KMS-11 (cell line): ENCODE measurements at regions not wholly inside any gene's neighbourhood (a gene's known extent, or its start where the extent isn't known, plus 50 kb on each side); places are given as distances from the start of the nearest gene placed in this dataset.

ENCODE experiments used
- H2AFZ ChIP-seq: fragments of 200-600 bp; sonication (generic); 2 replicates; pipeline ENCODE4 v1.6.1; 2016; ENCODE audit warnings: antibody characterized with exemption, mixed run types, low read depth
- H3K27ac ChIP-seq: fragments of 200-600 bp; sonication (generic); 2 replicates; pipeline ENCODE4 v1.6.1; 2016; ENCODE audit warnings: mild to moderate bottlenecking, mixed run types
- H3K27me3 ChIP-seq: fragments of 200-600 bp; sonication (generic); 2 replicates; pipeline ENCODE4 v1.6.1; 2017; ENCODE audit warnings: mild to moderate bottlenecking, low read depth, mixed run types, moderate library complexity; ENCODE audit not compliant: insufficient read depth
- H3K36me3 ChIP-seq: fragments of 200-600 bp; sonication (generic); 2 replicates; pipeline ENCODE4 v1.6.1; 2017; ENCODE audit warnings: mild to moderate bottlenecking, mixed run types; ENCODE audit not compliant: insufficient read depth
- H3K4me1 ChIP-seq: fragments of 200-600 bp; sonication (generic); 2 replicates; pipeline ENCODE4 v1.6.1; 2016; ENCODE audit warnings: mild to moderate bottlenecking, low read depth, mixed run types; ENCODE audit not compliant: poor library complexity, severe bottlenecking
- H3K4me2 ChIP-seq: fragments of 200-600 bp; sonication (generic); 2 replicates; pipeline ENCODE4 v1.7.0; 2016; ENCODE audit warnings: mild to moderate bottlenecking, mixed run types
- H3K4me3 ChIP-seq: fragments of 200-600 bp; sonication (generic); IDR thresholded peaks from 2 replicates; pipeline ENCODE4 v1.6.1; 2017; ENCODE audit warnings: low read depth, low read length, mixed read lengths; ENCODE audit not compliant: insufficient read depth
- H3K79me2 ChIP-seq: fragments of 200-600 bp; sonication (generic); 2 replicates; pipeline ENCODE4 v1.6.1; 2016; ENCODE audit warnings: low read depth, mixed run types; ENCODE audit not compliant: insufficient read depth
- H3K9ac ChIP-seq: fragments of 200-600 bp; sonication (generic); 2 replicates; pipeline ENCODE4 v1.6.1; 2016; ENCODE audit warnings: mild to moderate bottlenecking, mixed run types
- H4K20me1 ChIP-seq: fragments of 200-600 bp; sonication (generic); 2 replicates; pipeline ENCODE4 v1.6.1; 2016; ENCODE audit warnings: mild to moderate bottlenecking, mixed run types; ENCODE audit not compliant: insufficient read depth
- TF ChIP-seq, protein P1 (sequence below): fragments of 200-600 bp; sonication (generic); conservative IDR thresholded peaks from 2 replicates; pipeline ENCODE4 v1.6.1; 2017; ENCODE audit warnings: low read depth, mild to moderate bottlenecking, antibody characterized with exemption, low read length, moderate library complexity, mixed read lengths

GRCh38 chr18:47342566-47342965 lies 91.1 kb upstream of the SKOR2 start:
- H3K9ac ChIP-seq, result no peak overlapping the region
- no peaks in the 10 kb centered on the region for H3K36me3 ChIP-seq
- no peaks in the 10 kb centered on the region for H3K79me2 ChIP-seq
- no peak overlapping the region for H3K4me3 ChIP-seq
- no peaks in the 10 kb centered on the region for H4K20me1 ChIP-seq
- no peaks in the 10 kb centered on the region for H3K4me1 ChIP-seq
- H3K4me2 ChIP-seq, result no peak overlapping the region
- H3K27me3 ChIP-seq, result no peaks in the 10 kb centered on the region
- TF ChIP-seq, protein P1, sequence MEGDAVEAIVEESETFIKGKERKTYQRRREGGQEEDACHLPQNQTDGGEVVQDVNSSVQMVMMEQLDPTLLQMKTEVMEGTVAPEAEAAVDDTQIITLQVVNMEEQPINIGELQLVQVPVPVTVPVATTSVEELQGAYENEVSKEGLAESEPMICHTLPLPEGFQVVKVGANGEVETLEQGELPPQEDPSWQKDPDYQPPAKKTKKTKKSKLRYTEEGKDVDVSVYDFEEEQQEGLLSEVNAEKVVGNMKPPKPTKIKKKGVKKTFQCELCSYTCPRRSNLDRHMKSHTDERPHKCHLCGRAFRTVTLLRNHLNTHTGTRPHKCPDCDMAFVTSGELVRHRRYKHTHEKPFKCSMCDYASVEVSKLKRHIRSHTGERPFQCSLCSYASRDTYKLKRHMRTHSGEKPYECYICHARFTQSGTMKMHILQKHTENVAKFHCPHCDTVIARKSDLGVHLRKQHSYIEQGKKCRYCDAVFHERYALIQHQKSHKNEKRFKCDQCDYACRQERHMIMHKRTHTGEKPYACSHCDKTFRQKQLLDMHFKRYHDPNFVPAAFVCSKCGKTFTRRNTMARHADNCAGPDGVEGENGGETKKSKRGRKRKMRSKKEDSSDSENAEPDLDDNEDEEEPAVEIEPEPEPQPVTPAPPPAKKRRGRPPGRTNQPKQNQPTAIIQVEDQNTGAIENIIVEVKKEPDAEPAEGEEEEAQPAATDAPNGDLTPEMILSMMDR, result no peak
- H3K27ac ChIP-seq, result no peak overlapping the region
- H2AFZ ChIP-seq, result no peak overlapping the region

DNA sequence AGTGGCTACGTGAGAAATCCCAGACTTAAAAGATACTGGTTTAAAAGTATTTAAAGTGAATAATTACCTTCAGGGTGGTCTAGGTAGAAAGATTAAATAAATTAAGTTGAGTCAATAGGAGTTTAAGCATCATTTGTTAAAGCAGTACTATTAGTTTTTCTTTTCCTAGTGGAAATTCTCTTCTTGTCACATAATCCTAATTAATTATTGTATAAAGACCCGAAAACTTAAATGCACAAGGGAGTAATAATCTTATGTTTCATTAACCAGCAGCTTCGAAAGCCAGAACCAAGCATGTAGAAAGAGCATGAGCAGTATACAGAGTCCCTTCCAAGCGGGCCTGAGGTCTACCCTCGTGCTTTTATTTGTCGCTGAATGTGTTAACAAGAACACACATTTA lies 90.2 kb upstream of the SKOR2 start:
- TF ChIP-seq, protein P1, result no peak
- Histone ChIP-seq H4K20me1 (no peaks in the 10 kb centered on the region), H2AFZ (no peak overlapping the region), H3K27ac (no peak overlapping the region), H3K9ac (no peak overlapping the region), H3K4me1 (no peaks in the 10 kb centered on the region), H3K27me3 (no peaks in the 10 kb centered on the region), H3K79me2 (no peaks in the 10 kb centered on the region), H3K36me3 (no peaks in the 10 kb centered on the region), H3K4me2 (no peak overlapping the region), H3K4me3 (no peak overlapping the region)

GRCh38 chr18:47334966-47335365 lies 83.5 kb upstream of the SKOR2 start:
- Histone ChIP-seq H3K4me1 (no peaks in the 10 kb centered on the region), H3K4me2 (no peak overlapping the region), H3K79me2 (no peaks in the 10 kb centered on the region), H3K27ac (no peak overlapping the region), H4K20me1 (no peaks in the 10 kb centered on the region), H3K4me3 (no peak overlapping the region), H3K36me3 (no peaks in the 10 kb centered on the region), H3K27me3 (no peaks in the 10 kb centered on the region), H3K9ac (no peak overlapping the region), H2AFZ (no peak overlapping the region)
- TF ChIP-seq, protein P1, result no peak

- no peaks in the 10 kb centered on the region for H3K36me3 ChIP-seq
- no peaks in the 10 kb centered on the region for H3K27me3 ChIP-seq
- H3K9ac ChIP-seq, result no peak overlapping the region
These were observed 82.6 kb upstream of the SKOR2 start for GRCh38 chr18:47333926-47334635.

More at GRCh38 chr18:47333926-47334635, 82.6 kb upstream of the SKOR2 start:
- no peaks in the 10 kb centered on the region for H3K4me1 ChIP-seq
- H3K79me2 ChIP-seq, result no peaks in the 10 kb centered on the region
- no peak overlapping the region for H3K27ac ChIP-seq
- no peak overlapping the region for H3K4me2 ChIP-seq
- no peaks in the 10 kb centered on the region for H4K20me1 ChIP-seq
- TF ChIP-seq, protein P1, result no peak
- no peak overlapping the region for H2AFZ ChIP-seq
- no peak overlapping the region for H3K4me3 ChIP-seq
